ENCODE measurements at regions not wholly inside any gene's neighbourhood (a gene's known extent, or its start where the extent isn't known, plus 50 kb on each side); places are given as distances from the start of the nearest gene placed in this dataset.
"Not testable (repeated sequence)": the region's sequence is repeated elsewhere in the genome, so short reads cannot be mapped to it uniquely, and the experiment has no call there.

GRCh38 chr9:29290516-29290915 lies 1717.2 kb upstream of the C9orf72 start:
- DNase-seq: no peak

GRCh38 chr9:29297592-29297991 lies 1724.3 kb upstream of the C9orf72 start:
- DNase-seq: no peak

GRCh38 chr9:29311221-29311620 lies 1737.9 kb upstream of the C9orf72 start:
- DNase-seq: no peak

- DNase-seq: no peak
Observed at GRCh38 chr9:29312327-29312726, 1739.0 kb upstream of the C9orf72 start.

DNA sequence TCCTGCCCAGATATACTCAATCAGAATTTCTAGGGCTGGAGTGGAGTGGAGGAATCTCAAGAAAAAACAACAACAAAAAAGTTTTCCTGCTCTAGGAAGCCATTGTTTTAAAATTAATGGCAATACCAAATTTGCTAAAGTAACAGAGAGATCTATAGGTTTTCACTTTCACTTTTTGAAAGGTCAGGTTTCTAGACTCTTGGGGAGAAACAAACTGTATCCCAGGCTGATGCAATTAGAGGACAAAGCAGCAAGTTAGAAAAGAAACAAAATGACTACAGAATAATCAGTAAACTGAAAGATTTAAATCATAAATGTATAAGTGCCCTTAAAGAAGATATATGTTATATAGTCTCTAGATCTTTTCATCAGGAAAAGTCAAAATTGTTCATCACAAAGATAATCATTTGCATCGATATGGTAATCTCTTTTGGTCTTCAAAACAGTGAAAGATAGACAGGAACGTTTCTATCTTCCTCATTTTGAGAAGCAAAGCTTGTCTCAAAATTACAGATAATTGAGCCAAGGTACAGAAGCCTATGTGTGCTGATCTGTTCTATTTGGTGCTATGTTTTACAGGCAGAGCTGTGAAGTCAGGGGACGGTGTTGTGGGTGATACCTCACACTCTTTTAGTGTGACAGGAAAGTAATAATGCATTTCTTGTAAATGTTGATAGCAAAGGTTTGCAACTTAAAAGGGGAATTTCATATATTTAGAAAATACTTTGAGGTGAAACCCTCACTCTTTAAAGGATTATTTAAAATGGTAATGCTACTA lies 1746.6 kb upstream of the C9orf72 start:
- DNase-seq: no peak

GRCh38 chr9:29322240-29322639 lies 1749.0 kb upstream of the C9orf72 start:
- no peak for DNase-seq

DNA sequence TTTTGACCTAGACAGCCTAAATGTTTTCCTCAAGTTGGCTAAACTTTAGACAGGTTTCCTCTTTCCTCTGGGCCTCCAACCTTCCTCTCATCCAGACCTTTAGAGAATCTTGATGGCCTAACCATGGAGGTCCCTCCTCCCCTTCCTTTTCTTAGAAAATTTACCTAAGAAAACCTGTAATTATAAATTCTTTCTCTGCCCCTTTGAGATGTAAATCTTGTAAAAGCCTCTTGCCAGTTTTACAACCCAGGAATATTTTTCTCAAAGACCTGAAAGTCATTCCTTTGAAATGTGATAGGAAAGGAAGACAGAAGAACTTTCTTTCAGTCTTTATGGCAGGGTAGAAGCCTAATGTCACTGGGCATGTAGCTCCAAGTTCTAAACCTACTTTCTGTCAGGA lies 1752.6 kb upstream of the C9orf72 start:
- no peak for DNase-seq

DNA sequence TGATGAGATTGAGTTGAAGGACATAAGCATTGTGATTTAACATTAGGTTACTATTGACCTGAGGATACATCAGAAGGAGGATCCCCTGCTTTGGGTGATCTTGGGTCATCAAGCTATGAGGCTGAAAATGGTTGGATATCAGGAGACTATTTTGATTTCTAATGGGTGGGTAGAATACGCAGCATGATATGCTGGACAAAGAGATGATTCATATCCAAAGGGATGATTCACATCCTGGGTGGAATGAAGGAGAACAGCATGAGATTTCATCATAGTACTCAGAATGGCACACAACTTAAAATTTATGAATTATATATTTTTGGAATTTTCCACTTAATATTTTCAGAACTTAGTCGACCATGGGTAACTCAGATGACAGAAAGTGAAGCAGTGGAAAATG lies 1759.5 kb upstream of the C9orf72 start:
- no peak for DNase-seq

DNA sequence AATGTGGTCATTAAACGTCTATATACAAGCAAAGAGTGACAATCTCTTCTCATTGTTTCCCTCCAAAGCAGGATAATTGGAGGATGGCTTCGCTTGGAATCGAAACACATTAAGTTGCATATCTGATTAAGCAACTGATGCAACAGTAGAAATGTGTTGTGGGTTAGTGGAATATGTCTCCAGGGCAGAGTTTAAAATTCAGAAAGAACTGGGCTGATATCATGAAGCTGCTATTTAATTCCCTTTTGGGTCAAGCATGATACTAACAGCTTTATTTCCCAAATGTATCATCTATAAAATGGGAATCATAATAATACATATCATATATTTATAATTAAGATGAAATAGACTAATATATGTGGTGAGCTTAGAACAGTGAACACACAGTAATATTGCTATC lies 1763.0 kb upstream of the C9orf72 start:
- no peak for DNase-seq

- DNase-seq: no peak
Observed at GRCh38 chr9:29339387-29339786, 1766.1 kb upstream of the C9orf72 start.

DNA sequence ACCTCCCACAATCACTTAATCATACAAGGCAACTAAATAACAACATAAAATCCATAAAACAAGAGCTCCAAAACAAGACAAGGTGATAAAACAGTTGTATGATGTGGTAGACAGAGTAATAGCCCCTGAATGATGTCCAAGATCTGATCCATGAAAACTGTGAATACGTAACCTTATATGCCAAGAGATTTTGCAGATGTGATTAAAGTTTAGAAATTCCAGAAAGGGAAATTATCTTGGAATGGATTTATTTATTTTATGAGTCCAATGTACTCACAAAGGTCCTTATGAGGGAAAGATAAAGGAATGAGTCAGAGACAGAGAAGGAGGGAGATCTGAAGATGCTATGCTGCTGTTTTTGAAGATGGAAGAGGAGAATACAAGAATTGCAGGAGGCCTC lies 1775.7 kb upstream of the C9orf72 start:
- DNase-seq: no peak

- DNase-seq: no peak
Observed at GRCh38 chr9:29389421-29389820, 1816.1 kb upstream of the C9orf72 start.

- no peak for DNase-seq
Observed at GRCh38 chr9:29390859-29391258, 1817.6 kb upstream of the C9orf72 start.

GRCh38 chr9:29393064-29393463 lies 1819.8 kb upstream of the C9orf72 start:
- DNase-seq: no peak

DNA sequence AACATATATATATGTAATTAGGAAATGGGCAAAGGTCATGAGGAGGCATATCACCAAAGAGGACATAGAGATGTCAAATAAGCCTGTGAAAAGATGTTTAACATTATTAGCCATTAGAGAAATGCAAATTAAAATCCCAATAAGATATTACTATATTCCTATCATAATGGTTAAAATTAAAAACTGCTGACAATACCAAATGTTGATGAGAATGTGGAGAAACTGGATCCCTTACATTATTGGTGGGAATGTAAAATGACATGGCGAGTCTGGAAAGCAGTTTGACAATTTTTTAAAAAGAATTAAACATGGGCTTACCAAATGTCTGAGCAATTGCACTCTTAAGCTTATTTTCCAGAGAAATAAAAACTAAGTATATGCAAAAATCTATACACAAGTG lies 1821.6 kb upstream of the C9orf72 start:
- no peak for DNase-seq

GRCh38 chr9:29397148-29397547 lies 1823.9 kb upstream of the C9orf72 start:
- no peak for DNase-seq

DNA sequence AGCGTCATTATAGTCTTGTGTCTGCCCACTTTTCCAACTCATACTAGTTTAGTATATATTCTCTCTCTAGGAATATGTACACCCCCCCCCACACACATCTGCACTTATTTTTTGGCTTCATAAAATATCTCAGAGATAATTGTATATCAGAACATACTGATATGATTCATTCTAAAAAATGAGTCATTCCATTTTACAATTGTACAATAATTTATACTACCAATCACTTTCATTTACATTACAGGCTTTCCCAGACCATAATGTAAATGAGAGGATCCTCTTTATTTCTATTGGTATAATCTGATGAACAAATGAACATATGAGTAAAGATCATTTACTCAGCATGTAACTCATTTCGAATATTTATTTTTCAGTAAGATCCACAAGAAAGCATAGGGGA lies 1842.9 kb upstream of the C9orf72 start:
- no peak for DNase-seq

GRCh38 chr9:29422438-29422837 lies 1849.2 kb upstream of the C9orf72 start:
- no peak for DNase-seq

GRCh38 chr9:29432191-29432590 lies 1858.9 kb upstream of the C9orf72 start:
- no peak for DNase-seq

DNA sequence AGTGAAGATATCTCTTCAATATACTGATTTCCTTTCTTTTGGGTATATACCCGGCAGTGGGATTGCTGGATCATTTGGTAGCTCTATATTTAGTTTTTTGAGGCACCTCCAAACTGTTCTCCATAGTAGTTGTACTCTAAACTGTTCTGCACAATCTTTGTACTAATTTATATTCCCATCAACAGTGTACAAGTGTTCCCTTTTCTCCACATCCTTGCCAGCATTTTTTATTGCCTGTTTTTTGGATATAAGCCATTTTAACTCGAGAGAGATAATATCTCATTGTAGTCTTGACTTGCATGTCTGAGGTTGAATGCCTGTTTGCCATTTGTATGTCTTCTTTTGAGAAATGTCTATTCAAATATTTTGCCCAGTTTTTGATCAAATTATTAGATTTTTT lies 1859.4 kb upstream of the C9orf72 start:
- DNase-seq: not testable (repeated sequence)

GRCh38 chr9:29435368-29435767 lies 1862.1 kb upstream of the C9orf72 start:
- no peak for DNase-seq

DNA sequence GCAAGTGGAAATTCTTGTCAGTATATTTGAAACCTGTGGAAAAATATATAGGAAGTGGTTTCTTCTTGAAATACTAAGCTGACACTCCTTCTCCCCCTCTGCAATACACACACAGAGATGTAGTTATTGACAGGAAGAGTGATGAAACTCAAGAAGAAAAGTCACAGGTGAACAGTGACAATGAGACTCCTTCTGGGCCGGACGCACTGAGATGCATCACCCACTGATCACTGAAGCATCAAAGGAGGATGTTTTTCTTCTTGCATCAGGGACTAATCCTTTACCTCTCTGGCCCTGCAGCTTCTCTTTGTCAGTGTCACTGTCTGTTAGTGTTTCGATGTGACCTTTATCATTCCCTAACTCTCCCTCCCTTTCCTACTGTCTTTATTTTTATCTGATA lies 1864.2 kb upstream of the C9orf72 start:
- no peak for DNase-seq

GRCh38 chr9:29439961-29440360 lies 1866.7 kb upstream of the C9orf72 start:
- DNase-seq: no peak

GRCh38 chr9:29440449-29440848 lies 1867.2 kb upstream of the C9orf72 start:
- no peak for DNase-seq

DNA sequence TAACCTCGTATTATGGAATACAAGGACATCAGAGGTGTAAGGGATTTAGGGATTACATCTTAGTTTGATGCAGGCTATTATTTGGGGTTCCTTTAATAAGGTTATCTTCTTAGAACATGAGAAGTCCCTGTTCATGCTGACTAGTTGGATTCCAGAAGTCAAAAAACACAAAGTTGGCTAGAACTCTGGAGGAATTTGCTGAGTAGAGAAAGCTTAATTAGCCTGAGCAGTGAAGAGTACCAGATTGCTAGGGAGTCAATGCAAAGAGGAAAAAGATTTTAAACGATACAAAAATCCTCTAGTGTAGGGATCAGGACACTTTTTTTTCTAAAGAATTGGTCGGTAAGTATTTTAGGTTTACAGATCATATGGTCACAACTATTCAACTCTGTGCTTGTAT lies 1872.5 kb upstream of the C9orf72 start:
- no peak for DNase-seq
